ENCODE measurements at regions not wholly inside any gene's neighbourhood (a gene's known extent, or its start where the extent isn't known, plus 50 kb on each side); places are given as distances from the start of the nearest gene placed in this dataset.

DNA sequence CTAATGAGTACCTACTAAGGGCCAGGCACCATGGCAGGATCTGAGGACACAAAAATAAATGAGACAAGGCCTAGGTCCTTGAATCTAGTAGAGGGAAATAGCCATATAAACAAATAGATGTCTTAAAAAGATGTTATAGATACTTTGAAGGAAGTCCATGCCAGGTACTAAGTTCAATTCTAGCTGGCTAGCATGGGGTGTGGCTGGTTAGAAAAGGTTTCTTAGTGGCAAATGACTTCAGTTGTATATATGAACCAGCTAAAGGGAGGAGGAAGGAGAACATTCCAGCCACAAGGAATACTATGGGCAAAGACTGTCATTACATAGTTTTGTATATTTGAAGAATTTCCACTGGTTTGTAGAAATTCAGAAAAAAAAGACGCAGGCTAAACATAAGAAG is 133.6 kb upstream of the BMP4 start:
- DNase-seq (ENCODE audit: low spot score), result no peak

DNA sequence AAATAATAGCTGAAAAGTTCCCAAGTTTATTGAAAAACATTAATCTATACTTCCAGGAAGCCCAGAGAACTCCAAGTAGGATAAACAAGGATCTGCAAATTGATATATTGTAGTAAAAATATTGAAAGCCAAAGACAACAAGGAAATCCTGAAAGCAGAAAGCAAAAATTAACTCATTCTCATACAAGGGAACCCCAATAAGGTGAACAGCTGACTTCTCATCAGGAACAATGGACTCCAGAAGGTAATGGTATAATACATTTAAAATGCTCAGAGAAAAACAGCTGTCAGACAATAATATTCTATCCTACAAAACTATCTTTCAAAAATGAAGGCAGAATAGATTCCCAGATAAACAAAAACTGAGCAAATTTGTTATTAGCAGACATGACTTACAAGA is 138.1 kb upstream of the BMP4 start:
- no peak for DNase-seq (ENCODE audit: low spot score)

DNA sequence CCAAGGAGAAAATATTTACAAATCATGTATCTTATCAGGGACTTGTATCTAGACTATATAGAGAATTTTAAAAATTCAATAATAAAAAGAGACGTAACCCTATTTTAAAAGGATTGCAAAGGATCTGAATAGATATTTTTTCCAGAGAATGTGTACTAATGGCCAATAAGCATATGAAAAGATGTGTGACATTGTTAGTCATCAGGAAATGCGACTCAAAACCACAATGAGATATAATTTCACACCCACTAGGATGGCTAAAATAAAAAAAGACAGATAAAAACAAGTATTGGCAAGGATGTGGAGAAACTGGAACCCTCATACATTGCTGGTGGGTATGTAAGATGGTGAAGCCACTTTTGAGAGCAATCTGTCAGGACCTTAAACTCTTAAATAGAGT is 141.9 kb upstream of the BMP4 start:
- no peak for DNase-seq (ENCODE audit: low spot score)

GRCh38 chr14:54102051-54102456 is 145.4 kb upstream of the BMP4 start:
- DNase-seq (ENCODE audit: low spot score), result no peak

- DNase-seq (ENCODE audit: low spot score), result no peak
These were observed 145.9 kb upstream of the BMP4 start for GRCh38 chr14:54102530-54102929.

GRCh38 chr14:54104601-54105145 is 148.0 kb upstream of the BMP4 start:
- no peak for DNase-seq (ENCODE audit: low spot score)

- no peak for DNase-seq (ENCODE audit: low spot score)
These were observed 148.8 kb upstream of the BMP4 start for GRCh38 chr14:54105406-54105805.

- no peak for DNase-seq (ENCODE audit: low spot score)
These were observed 149.3 kb upstream of the BMP4 start for GRCh38 chr14:54105898-54106297.

- DNase-seq (ENCODE audit: low spot score), result no peak
These were observed 150.2 kb upstream of the BMP4 start for GRCh38 chr14:54106661-54107377.

DNA sequence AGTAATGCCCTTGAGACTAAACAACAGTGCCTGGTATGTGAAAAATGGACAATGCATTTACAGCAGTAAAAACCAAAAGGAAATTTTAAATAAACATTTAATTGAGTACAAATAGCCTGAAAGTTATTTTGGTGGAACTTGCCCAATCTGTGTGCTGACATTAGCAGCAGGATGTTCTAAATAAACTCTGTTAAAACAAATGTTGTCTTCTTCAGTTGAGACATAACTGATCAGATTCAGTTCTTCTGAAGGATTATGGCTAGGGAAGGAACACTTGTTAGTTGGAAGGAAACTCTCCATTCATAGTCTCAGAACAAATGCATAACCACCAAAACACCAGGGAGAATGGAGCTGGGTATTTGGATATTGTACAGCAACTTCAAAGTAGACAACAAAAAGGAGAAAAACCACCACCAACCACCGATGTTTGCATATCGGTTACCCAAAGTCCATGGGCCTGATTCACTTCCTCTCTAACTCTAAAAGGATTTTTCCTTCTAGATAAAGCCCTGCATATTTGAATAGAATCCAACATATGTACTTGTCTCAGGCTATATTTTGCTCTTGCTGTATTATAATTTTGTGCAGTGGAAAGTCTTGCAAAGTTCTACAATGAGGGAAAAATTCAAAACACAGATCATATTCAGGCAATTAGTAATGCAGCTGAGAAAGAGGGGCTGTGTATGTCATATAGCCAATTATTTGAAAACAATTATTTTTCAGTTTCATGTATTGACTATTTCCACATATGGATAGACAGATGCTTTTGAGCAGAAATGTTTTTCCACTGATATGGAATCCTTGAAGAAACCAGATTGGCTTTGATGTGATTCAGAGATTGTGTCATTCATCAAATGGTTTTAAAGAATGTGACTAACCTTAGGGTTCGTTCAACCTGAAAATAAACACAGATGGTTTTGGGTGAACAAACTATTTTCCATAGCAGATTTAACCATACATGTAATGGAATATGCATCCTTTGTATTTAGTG is 152.2 kb upstream of the BMP4 start:
- DNase-seq (ENCODE audit: low spot score), result no peak

- no peak for DNase-seq (ENCODE audit: low spot score)
These were observed 153.0 kb upstream of the BMP4 start for GRCh38 chr14:54109521-54110120.

DNA sequence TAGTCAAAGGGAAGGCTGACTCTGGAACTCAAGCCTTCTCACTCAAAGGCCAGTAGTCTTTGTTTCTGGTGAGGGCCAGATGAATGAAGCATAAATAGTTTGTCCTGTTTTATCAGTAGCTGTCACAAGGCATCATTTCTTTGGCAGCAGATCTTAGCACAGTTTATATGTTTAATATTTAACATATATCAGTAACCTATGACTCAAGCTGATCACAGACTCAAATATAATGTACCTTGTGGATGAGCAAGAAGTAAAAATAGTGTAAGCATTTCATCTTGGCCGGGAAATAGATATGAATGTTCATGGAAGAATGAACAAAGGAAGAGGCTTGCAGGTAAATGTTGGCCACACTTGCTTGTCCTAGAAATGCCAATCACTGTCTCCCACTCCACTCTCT is 158.3 kb upstream of the BMP4 start:
- DNase-seq (ENCODE audit: low spot score), result no peak

DNA sequence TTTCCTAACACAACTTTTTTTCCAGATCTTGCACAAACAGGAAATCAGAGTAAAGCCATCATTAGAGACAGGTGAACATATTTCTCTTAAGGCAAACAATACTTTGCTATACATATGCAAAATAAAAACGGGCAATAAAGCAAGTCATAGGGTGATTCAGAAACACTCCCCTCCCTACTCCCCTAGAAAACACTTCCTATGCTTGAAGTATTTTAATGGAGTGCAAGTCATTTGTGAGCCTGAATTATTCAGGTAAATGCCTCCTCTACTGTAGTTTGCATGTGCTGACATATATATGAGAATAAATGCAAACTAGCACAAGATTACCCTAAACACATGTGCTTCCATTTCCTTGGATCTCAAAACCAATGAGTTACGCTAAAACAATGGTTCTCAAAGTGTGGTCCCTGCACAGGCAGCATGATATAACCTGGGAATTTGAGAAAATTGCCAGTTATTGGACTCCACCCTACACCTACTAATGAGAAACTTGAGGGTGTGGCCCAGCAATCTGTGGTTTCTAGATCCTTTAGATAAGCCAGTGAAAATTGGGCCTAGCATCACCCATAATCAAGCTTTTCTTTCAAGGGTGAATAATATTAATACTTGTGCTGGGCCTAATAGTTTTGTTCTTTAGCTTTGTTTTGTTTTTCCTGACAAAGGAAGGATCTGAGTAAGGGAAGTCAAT is 159.7 kb upstream of the BMP4 start:
- no peak for DNase-seq (ENCODE audit: low spot score)

DNA sequence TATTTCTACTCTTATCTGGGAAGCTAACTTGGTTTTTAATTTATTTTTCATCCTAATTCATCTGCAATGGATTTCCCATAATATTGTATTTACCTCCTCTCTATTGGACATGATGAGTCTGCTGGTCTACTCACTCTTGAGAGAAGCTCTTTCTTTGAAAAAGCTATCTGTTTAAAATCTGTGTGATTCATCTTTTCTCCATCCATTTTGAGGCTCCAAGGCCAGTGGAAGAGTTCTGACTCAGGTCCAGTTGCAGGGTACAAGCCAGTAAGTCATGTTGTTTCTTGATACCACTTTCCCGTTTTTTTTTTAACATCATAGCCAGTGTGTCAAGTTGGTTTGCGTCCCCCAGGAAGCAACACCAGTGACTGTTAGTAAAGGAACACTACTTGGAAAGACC is 160.3 kb upstream of the BMP4 start:
- no peak for DNase-seq (ENCODE audit: low spot score)

- DNase-seq (ENCODE audit: low spot score), result no peak
These were observed 160.8 kb upstream of the BMP4 start for GRCh38 chr14:54117396-54117795.

- no peak for DNase-seq (ENCODE audit: low spot score)
These were observed 161.3 kb upstream of the BMP4 start for GRCh38 chr14:54117924-54118323.

DNA sequence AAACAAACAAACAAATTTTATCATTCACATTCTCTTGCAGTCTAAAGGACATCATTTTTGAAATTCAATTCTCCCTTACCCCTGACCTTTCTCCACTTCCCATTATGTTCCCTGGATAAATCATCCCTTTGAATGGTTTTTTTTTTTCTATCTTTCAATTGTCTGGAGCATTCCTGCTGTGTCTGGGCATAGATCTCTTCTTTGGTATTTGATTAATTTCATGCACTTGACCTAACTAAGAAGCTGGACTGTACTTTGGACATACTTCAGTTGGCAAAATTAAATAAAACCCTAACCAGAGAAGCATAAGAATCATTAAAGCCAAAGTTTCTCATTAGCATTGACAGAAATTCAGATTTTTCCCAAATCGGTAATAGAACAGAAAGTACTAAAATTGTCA is 163.6 kb upstream of the BMP4 start:
- no peak for DNase-seq (ENCODE audit: low spot score)

DNA sequence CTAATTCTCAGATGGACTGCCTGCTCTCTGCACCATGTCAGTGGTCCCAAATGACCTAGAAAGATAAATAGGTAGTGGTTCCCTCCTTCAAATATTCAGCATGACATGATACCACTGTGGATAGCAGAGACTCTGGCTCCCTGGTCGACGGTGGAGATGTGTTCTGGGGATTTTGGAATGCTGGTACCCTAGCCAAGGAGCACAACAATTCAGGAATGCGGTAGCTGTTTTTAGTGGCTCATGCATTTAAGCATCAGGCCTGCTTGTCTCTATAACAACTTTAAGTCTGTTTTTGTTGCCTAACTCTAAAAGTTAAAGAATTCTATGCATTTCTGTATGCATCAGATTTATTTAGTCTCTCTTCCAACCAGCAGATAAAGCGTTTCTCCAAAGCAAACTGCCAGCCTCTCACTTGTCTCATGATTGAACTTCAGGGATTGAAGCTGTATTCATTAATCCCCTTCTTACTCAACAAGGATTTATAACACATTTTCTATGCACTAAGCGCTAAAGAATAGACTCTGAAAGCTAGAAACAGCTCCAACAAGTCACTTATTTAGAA is 164.9 kb upstream of the BMP4 start:
- no peak for DNase-seq (ENCODE audit: low spot score)

GRCh38 chr14:54123841-54124240 is 167.2 kb upstream of the BMP4 start:
- DNase-seq (ENCODE audit: low spot score), result no peak

GRCh38 chr14:54125109-54125508 is 168.5 kb upstream of the BMP4 start:
- no peak for DNase-seq (ENCODE audit: low spot score)

DNA sequence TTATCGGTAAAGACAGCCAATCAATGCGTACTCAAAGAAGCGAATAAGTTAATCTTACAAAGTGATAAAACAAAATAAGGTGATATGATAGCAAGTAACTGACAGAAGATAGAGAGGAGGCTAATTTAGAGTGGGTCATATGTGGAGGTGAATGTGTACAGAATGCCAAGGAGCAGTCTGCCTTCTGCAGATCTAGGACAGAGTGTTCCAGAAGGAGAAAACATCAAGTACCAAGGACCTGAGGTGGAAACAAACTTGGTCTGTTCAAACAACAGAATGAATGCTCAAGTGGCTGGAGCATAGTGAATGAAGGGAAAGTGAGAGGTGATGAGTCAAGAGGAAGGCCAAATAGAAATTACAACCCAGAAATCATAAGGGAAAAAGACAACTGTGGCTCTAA is 170.3 kb upstream of the BMP4 start:
- DNase-seq (ENCODE audit: low spot score), result no peak

DNA sequence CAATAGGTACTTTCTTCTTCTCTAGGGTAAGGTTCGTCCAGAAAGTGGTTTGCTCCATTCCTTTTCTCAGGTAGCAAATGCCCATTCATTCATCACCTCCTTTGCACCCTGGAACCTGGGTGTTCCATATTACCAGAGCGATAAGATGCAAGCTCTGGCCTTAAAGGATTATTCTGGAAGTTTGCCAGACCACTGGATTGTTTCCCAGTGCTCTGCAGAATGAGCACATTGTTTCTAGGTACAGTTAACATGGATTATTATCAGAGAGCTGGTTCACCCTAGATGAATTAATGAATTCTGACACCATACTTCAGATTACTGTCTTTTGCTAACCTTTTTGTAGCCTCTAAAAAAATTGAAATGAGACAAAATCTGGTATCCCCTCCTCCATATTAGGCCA is 170.9 kb upstream of the BMP4 start:
- DNase-seq (ENCODE audit: low spot score), result no peak

All from hematopoietic multipotent progenitor cell treated with erythropoietin and hydrocortisone succinate and interleukin-3 and kit ligand, for 17 days (in vitro differentiated cells).